NCI-H2107 treated with DMSO at 0.1 percent for 48 hours (cell line): ENCODE measurements at regions not wholly inside any gene's neighbourhood (a gene's known extent, or its start where the extent isn't known, plus 50 kb on each side); places are given as distances from the start of the nearest gene placed in this dataset.
A peak's percentile ranks its signal among the peaks of the same experiment; 100 is the strongest.
"Not testable (repeated sequence)": the region's sequence is repeated elsewhere in the genome, so short reads cannot be mapped to it uniquely, and the experiment has no call there.

Source experiments
- DNase-seq: peaks from one replicate; lab custom pipeline; 2025; ENCODE audit not compliant: unreplicated experiment; lab: John Stamatoyannopoulos, UW

DNA sequence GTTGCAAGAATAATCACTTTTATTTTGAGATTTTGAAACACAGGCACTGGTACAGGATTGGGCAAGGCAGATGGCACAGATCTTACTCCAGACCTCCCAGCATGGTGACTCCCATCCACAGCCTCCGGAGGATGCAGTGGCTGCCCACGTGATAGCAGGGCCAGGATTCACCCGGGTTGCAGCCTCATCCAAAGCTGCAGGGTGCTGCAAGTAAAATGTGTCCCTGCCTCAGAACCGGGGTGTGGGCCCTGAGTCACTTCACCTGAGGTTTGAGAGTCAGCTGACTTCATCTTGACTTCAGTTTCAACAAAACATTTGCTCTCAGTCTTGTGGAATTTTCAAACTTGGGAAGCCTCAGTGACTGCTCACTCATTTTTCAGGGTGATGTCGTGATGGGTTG lies 201.9 kb downstream of the FGF9 start:
- no peak for DNase-seq

DNA sequence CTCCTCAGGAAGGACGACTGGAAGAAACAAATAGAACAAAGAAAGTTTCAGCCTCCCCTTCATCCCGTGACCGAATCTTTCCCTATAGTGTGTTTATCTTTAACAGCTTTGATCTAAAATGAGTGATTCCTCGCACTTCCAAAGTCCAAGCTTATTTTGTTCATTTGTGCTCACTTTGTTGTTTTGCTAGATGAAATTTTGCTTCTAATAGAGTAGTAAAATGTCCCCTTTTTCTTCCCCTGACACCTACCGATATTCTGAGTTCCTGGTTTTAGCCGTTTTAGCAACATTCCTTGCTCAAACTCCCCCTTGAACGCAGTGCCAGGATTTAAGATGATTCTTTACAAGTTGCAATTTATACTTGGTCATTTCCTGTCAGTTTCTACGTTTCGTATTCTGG lies 204.2 kb downstream of the FGF9 start:
- DNase-seq = no peak

DNA sequence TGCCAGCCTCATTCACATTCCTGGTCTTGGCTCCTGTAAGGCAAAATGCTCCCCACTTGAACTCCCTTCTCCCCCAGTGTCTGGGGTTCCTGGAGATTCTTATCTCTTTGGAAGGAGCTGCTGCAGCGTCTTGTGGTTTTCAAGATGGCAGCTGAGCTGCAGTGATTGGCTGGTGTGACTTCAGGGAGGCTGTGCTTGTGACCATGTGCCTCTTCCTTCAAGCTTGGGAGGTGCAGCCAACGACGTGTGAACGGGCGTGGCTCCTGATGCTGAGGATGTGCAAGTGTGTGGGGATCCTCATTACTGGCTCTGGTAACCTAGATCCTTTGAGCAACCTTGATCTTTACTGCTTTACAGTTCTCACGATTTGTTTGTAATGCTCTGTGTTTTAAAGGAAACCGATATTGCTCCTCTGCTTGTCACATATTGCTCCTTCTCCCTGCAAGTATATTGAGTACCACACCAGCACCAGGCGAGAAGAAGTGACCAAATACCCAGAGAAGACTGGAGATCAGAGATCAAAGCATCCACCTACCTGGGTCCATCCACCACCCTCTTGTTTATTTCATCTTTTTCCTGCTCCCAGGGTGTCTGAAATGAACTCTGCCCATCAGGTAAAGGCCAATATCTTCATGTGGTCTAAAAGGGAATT lies 208.5 kb downstream of the FGF9 start:
- DNase-seq = no peak

DNA sequence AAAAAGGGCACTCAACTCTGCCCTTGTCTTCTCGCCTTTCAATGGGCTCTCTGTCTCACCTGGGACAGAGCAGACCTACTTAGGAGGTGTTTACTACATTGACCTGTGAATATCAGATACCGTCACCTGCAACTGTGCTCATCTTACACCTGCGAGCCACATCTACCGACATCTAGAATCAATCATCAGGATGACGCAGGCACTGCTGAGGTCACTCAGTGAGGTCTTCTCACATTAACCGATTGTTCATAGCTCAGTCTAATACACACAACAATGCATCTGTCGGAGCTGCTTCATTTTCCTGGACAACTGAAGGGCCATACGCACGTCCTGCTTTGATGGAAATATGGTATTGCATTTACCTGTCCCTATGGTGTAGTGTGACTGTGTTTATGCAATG lies 211.9 kb downstream of the FGF9 start:
- DNase-seq = no peak

GRCh38 chr13:21883713-21884112 lies 212.8 kb downstream of the FGF9 start:
- DNase-seq = no peak

DNA sequence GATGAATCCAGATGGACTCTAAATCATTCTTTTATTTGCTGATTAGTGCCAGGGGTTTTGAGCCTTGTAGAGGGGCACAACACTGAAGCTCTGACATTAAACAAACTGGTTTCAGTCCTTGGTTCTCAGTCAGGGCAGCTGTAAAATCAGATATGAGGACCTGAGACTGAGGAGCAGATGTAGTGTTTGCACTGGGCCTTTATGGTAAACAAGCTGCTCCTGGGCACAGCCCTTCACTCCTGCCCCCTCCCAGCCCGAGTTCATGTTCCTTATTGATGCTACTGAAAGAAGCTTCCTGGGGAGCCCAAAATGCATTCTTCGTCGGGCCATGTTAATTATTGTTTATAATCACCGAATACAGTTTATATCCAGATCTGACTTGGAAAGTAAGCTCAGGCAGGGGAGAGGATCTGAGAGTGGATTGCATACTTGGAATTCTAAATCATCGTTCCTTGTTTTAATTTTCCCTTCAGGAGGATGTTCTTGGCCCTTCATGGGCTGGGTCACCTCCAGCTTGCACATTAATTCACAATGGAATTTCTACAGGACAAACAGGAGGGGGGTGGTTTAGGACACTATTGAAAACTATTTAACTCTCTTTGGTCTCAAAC lies 213.5 kb downstream of the FGF9 start:
- DNase-seq = no peak

GRCh38 chr13:21884965-21885567 lies 214.2 kb downstream of the FGF9 start:
- DNase-seq = no peak

GRCh38 chr13:21885714-21886224 lies 214.9 kb downstream of the FGF9 start:
- DNase-seq = no peak

GRCh38 chr13:21889651-21890050 lies 218.8 kb downstream of the FGF9 start:
- DNase-seq = no peak

- not testable (repeated sequence) for DNase-seq
Observed at GRCh38 chr13:21890220-21890619, 219.3 kb downstream of the FGF9 start.

DNA sequence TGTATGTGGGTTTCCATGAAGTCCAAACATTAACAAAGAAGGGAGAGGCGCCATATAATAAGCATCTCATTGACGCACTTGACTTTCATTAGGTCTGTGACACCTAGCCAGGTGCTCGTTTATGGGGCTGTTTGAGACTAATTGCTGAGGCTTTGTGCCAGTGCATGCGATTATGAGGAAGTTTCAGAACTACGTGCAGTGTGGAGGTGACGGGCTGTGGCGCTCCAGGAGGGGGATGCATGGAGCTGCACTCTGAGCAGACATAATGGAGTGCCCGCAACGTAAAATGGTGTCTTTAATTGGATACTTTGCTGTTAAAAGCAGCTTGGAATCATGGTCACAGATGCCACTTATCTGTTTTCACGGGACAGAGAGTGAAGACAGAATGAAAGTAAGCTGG lies 223.2 kb downstream of the FGF9 start:
- DNase-seq = peak; percentile 50

GRCh38 chr13:21894703-21895699 lies 224.1 kb downstream of the FGF9 start:
- DNase-seq = no peak

GRCh38 chr13:21895779-21896178 lies 224.9 kb downstream of the FGF9 start:
- no peak for DNase-seq

GRCh38 chr13:21897161-21897560 lies 226.3 kb downstream of the FGF9 start:
- DNase-seq = no peak

- no peak for DNase-seq
Observed at GRCh38 chr13:21898459-21898858, 227.6 kb downstream of the FGF9 start.

- no peak for DNase-seq
Observed at GRCh38 chr13:21898945-21899344, 228.1 kb downstream of the FGF9 start.

GRCh38 chr13:21901336-21901735 lies 230.5 kb downstream of the FGF9 start:
- no peak for DNase-seq

GRCh38 chr13:21901811-21902708 lies 231.2 kb downstream of the FGF9 start:
- no peak for DNase-seq

DNA sequence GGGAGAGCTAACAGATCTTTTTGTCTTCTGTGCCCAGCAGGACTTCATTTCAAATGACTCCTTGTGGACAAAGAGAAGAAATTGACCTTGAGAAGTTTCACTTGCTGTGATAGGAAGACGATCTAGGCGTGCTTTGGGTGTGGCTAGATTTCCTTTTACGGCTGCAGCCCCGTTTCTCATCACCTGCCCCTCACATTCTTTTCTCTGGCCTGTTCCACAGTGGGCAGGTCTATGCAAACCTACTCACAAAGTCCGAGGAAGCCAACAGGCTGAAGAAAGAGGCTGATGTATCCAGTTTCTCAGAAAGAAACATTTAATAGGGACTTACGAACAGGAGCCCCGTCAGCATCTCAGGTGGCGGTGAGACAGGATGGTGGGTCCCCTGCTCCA lies 231.8 kb downstream of the FGF9 start:
- no peak for DNase-seq

GRCh38 chr13:21905486-21905885 lies 234.6 kb downstream of the FGF9 start:
- DNase-seq = no peak
